Erythroblast (primary cell): ENCODE measurements at regions not wholly inside any gene's neighbourhood (a gene's known extent, or its start where the extent isn't known, plus 50 kb on each side); places are given as distances from the start of the nearest gene placed in this dataset.

Source experiments
- GATA1 ChIP-seq: IDR thresholded peaks from 2 replicates; pipeline ENCODE4 v1.6.1; 2011; ENCODE audit warnings: low read depth, mild to moderate bottlenecking, control low read depth, low read length, moderate library complexity
- POLR2A ChIP-seq: IDR thresholded peaks from 2 replicates; pipeline ENCODE4 v1.6.1; 2011; ENCODE audit warnings: mild to moderate bottlenecking, low read length

DNA sequence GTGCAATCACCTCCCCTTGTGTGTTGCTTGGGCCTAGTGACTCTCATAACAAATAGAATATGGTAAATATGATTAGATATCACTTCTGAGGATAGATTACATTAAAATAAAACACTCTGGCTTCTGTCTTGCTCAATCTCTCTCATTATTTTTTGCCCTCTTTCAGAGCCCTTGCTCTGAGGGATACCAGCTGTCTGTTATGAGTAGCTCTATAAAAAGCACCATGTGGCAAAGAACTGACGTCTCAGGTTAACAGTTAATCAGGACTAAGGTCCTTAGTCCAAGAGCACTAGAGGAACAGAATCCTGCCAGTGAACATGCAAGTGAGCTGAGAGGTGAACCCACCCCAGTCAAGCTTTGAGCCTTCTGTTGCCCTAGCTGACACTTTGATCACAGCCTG, 402.2 kb upstream of the HTR1E start:
- no peak for TF ChIP-seq POLR2A
- no peak for TF ChIP-seq GATA1
